OCI-LY1 (cell line): ENCODE measurements at regions not wholly inside any gene's neighbourhood (a gene's known extent, or its start where the extent isn't known, plus 50 kb on each side); places are given as distances from the start of the nearest gene placed in this dataset.

Source experiments
- EZH2 ChIP-seq: fragments of 200-600 bp; sonication (generic), shearing (Covaris generic); IDR thresholded peaks from 2 replicates; pipeline ENCODE4 v1.8.0; 2017; ENCODE audit warnings: borderline replicate concordance, mixed run types, mild to moderate bottlenecking, antibody characterized with exemption, low read length, moderate library complexity, mixed read lengths
- TF ChIP-seq, protein P1 (sequence below): fragments of 200-600 bp; sonication (generic), shearing (Covaris generic); IDR thresholded peaks from 2 replicates; pipeline ENCODE4 v1.5.1; 2017; ENCODE audit warnings: mild to moderate bottlenecking, antibody characterized with exemption, low read length, moderate library complexity, mixed read lengths

DNA sequence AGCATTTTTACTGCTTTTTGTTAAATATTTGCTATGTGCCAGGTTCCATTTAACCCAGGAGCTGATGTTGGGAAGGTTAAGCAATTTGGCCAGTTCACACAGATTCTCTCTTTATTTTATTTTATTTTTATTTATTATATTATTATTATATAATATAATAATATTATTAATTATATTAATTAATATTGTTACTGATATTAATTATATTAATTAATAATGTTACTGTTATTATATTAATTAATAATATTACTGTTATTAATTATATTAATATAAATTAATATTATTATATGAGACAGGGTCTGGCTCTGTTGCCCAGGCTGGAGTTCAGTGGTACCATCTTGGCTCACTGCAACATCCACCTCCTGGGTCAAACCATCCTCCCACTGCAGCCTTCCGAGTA, 593.0 kb upstream of the SGCD start:
- TF ChIP-seq, protein P1, sequence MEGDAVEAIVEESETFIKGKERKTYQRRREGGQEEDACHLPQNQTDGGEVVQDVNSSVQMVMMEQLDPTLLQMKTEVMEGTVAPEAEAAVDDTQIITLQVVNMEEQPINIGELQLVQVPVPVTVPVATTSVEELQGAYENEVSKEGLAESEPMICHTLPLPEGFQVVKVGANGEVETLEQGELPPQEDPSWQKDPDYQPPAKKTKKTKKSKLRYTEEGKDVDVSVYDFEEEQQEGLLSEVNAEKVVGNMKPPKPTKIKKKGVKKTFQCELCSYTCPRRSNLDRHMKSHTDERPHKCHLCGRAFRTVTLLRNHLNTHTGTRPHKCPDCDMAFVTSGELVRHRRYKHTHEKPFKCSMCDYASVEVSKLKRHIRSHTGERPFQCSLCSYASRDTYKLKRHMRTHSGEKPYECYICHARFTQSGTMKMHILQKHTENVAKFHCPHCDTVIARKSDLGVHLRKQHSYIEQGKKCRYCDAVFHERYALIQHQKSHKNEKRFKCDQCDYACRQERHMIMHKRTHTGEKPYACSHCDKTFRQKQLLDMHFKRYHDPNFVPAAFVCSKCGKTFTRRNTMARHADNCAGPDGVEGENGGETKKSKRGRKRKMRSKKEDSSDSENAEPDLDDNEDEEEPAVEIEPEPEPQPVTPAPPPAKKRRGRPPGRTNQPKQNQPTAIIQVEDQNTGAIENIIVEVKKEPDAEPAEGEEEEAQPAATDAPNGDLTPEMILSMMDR: no peak
- TF ChIP-seq EZH2: no peak
